Stimulated activated CD8-positive, alpha-beta memory T cell treated with anti-CD3 and anti-CD28 coated beads, Interleukin-12 subunit alpha, Interleukin-12 subunit beta, amount 100 ng/mL, for 4 hours (primary cell): ENCODE measurements at regions not wholly inside any gene's neighbourhood (a gene's known extent, or its start where the extent isn't known, plus 50 kb on each side); places are given as distances from the start of the nearest gene placed in this dataset.

Experiments used
- DNase-seq: peaks from one replicate; pipeline ENCODE4 v3.0.0-alpha.2; 2020; ENCODE audit warnings: low read depth

DNA sequence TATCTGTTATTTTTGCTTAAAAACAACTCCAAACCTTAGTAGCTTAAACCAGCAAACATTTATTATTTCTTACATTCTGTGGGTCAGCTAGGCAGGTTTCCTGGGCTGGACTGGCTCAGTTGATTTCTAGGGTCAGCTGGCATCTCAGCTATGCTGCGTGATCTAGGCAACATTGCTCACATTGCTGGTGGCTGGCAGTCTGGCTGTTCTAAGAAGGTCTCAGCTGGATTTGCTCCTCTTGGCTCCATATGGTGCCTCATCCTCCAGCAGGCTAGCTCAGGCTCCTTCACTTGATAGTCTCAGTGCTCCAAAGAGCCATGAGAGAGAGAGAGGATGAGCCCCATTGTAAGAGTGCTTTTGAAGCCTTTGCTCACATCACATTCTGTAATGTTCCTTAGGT, 470.6 kb upstream of the CDH5 start:
- DNase-seq: no peak

DNA sequence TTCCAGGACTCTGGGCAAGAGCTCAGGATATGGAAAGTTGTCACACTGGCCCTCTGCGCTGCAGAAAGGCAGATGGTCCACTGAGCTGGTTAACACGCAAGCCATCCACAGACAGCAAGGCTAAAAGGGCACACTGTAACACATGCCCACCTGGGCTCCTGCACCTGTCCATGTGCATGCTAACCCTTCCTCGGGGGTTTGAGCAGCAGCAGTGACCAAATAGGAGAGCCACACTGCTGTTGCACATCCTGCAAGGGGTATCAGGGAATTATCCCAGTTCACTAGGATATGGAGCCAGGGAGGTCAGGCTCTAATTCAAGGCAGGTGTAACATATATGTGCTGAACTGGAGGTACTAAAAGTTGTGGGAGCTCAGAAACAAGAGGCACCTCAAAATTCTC, 471.0 kb upstream of the CDH5 start:
- no peak for DNase-seq

DNA sequence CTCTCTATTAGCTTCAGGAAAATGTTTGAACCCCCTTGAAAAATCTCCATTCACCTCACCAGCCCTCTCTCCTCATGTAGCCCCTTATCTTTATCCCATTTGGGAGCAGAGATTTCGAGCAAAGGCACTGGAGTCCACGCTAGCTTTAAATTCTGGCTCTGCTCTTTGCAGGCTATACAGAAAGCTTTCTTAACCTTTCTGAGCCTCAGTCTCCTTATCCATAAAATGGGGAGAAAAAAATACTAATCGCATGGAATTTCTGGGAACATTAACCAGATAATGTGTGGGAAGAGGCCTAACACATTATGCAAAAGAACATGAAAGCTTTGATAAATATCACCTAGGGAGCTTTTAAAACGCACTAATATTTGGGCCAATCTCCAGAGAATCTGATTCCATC, 476.3 kb upstream of the CDH5 start:
- DNase-seq: no peak

DNA sequence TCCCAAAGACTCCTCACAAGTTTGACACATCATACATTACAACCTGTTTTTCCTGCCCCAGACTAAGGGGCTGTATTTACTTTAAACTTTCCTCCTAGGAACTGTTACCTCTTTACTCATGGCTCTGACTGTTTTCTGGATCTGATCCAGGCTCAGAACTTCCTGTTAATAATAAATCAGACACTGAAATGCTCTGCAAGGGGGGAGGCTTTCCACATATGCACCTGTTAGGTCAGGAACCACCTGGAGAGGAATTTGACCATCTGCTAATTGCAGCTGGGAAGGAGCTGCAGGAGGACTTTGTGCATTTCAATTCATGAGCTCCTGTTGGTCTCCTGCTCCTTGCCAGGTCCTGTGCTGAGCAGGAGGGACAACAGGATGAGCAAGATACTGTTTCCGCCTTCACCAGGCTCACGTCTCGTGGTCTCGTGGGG, 476.9 kb upstream of the CDH5 start:
- DNase-seq: no peak

DNA sequence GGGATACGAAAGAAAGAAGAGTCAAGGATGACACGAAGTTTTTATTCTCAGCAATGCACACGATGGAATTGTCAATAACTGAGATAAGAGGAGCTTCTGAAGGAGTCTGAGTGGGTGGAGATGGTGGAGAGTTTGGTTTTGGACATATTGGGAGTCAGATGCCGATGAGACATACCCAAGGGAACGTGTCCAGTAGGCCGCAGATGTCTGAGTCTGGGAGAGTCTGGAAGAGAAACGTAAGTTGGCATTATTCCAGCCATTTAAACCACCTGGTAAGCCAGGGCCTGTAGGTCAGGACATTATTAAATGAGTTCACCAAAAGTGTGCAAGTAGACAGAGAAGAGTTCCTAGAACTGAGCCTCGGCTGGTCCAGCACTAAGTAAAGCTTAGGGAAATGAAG, 478.3 kb upstream of the CDH5 start:
- no peak for DNase-seq

DNA sequence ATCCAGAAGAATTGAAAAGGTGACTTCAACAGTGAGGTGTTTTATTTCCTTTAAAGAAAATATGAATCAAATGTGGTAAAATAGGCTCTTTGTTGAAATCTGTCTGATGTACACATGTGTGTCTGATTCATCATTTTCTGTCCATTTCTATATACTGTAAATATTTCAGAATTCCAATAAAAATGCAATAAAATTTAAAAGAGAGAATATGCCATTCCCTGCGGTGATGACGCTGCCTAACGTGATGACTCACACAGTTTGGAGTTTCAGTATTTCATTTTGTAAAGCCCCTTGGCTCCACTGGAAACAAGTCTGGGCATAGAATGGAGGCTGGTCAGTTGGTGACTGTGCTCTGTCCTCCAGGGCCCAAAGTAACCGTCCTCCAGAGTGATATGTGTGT, 482.5 kb upstream of the CDH5 start:
- no peak for DNase-seq

DNA sequence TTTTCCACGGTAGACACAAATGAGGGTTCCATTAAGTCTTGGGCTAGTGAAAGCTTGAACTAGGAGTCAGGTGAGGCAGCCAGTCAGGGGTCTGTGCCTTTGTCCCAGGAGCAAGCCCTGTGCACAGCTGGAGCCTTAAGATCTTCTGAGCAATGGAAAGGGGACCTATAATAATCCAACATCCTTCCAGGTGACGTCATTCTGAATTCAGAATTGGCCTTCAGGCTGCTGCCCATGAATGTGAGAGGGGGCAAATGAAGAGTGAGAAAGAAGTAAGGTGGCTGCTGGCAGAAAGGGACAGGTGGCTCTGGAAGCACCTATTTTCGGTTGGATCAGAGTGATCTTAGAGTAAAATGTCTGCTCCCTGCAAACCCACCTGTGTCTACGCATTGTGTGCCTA, 488.1 kb upstream of the CDH5 start:
- no peak for DNase-seq

DNA sequence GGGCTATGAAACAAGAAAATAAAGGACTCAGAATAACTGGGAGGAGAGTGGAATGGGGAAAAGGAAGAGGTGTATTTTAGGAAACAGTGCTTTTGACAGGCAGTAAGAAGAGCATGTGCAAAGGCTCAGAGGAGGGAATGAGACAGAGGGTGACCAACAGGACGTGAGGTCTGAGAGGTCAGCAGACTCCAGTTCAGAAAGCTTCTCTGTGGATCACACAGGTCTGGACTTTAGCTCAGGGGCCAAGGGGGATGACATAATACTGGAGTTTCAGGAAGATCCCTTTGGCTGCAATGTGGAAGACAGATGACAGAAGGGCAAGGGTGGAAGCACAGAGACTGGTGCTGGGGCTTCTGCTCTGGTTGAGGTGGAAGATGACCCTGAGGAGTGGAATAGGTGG, 489.9 kb upstream of the CDH5 start:
- no peak for DNase-seq

DNA sequence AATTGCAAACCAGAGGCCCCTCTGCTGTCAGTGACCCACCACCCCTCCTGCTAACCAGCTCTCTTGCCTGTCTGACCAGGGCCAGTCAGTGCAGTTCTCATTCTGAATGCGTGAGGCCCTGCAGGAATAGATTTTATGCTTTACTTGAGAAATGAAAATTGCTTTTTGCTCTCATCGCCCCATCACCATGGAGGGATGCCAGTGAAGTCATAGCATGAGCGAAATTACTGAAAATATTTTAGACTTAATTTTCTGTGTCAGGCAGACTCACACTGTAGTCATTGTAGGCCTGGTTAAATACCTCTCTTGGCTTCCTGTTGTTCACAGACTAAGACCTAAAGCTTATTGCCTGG, 490.5 kb upstream of the CDH5 start:
- no peak for DNase-seq

DNA sequence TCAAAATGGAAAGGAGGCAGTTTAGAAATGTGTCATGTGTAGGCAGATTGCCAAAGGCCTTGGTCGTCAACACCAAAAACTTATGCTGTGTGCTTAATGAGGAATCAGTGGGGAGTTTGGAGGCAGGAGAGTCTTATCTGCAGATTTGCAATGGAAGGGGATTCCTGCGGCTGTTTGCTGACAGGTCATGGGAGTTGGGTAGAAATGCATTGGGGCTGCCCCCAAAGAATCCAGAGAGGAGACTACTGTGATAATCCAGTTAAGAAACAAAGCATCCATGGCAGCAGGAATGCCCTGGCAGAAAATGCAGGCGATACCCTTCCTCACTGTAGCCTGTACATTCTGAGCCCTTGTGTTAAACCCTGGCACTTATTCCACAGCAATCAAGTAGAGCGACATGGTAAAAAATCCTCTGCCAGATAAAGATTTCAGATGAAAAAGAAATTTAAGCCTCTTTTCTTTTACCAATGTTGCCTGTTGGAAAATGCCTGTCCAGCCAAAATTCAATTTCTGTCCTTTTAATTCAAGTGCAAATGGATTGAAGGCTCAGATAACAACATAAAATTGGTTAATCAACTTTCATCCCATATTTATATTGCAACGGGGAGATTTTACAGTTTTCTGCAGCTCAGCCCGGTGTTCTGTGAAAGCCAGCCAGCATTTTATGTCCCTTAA, 491.0 kb upstream of the CDH5 start:
- no peak for DNase-seq

DNA sequence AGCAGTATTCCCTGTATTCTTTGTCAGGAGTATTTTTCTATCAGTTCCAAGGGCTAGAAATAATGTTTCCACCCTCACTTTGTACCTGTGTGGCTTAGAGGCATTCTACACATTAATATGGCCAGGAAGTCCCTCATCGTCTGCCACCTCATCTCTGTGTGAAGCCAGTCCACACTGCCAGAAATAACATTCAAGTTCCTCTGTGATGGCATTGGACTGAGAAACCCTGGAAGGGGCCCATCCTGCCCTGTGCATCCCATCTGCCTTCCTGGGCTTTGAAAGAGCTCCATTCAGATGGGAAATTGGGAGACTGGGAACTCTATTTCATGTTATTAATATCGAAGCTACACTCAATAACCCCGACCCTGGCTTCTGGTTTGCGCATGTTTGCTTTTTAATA, 497.2 kb upstream of the CDH5 start:
- DNase-seq: no peak

DNA sequence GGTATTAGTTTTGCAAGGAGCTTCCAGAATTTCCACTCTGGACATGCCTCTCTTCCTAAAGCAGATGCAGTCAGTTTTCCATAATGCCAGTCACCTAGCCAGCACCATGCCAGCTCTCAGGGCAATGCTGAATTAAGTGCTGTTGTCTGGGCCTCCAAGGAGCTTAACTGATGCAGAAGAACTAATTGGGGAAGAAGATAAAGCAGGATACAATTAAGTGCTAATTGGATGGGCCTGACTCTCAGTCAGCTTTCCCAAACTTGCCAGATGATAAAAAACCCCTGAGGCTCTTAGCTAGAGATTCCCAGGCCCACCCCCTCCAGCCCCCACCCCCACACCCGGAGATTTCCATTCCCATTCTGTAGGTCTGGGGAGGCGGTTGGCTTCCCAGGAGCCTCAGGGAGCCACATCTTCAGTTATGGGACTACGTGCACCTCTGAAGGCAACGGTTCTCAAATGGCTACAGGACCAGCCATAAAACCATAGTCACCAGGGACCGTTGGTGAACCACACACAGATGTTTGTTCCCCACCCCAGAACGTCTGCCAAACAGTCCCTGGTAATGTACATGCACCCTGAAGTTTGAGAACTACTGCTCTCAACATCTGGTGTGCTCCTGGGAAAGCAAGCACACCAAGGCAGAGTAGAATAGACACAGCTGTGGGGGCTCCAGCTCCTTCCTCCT, 499.1 kb upstream of the CDH5 start:
- DNase-seq: no peak

DNA sequence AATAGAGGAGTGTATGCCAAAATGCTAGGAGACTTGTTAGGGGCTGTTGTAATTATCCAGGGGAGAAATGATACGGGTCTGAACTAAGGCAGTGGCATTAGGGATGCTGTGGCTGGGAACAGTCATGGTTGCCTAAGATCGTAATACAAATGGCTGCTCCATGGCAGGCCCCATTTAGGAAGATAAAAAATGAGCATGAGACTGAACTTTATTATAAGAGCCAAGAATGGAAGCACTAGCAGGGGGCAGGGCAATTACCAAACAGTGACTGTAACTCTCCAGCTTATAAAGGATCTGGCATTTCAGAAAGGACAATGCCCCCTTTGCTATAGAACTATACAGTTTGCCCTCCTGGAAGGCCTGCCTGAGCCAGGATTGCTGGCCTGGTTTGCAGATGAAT, 503.3 kb upstream of the CDH5 start:
- no peak for DNase-seq

DNA sequence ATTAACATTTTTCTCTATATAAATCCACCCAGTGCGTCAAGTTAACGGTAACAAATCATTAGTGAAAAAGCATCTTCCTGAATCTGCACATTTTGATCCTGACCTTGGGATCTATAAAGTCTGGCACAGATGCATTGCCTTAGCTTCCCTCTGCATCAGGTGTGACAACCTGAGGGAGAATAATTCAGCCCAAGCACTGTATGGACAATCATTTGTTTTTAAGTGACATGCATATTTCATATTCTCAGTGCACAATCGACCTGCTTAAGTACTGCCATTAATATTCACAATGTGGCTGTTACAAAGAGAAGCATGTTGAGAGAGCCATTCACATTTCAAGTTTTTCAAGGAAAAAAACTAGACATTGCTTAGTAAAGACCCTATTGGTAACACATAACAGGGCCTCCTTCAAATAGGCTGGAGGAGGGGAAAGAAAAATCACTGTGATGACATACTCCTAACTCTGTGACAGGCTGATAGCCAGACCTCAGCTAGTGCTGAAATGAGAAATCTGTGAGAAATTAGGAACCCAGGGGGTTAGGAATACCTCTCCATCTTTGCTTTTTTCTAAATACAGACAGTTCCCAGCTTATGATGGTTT, 505.3 kb upstream of the CDH5 start:
- no peak for DNase-seq

DNA sequence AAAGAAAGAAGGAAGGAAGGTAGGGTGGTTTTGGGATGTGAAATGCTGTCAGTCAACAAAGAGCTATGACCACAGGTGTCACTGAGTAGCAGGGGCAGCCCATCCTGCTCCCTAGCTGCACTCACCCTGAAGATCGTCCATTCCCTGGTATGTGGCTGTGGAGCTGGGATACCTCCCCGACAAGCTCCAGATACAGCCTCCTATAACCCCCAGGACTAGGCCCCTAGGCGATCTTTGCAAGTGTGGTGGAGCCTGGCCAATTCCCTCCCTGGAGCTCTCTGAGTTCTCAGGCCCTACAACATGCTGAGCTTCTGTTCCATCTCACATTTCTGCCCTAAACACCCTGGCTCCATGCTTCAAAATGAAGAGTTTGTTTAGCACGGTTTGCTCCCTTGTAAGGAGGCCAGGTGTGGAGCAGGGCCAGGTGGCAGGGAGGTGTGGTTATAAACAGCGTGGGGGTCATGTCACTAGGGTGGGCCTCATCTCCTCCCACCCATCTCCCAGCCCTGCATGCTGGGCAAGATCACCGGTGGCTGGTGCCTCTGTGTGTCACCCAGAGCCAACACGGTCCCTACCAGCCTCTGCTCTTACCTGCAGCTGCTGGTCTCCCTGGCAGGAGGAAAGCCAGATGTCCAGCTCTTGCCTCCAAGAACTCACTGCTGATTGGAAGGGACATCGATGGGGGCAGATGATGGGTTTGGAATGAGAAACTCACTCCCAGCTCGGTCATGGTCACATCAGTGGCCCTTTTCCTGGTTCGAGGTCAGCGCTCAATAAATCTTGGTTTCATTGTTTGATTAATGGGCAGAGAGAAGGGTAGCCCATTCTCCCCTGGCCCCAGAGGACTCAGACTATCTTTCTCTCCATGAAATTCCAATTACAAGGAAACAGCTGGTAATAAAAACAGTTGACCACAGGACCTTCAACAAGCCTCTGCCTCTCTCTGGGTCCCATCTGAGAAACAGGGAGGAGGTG, 511.0 kb upstream of the CDH5 start:
- DNase-seq: no peak

DNA sequence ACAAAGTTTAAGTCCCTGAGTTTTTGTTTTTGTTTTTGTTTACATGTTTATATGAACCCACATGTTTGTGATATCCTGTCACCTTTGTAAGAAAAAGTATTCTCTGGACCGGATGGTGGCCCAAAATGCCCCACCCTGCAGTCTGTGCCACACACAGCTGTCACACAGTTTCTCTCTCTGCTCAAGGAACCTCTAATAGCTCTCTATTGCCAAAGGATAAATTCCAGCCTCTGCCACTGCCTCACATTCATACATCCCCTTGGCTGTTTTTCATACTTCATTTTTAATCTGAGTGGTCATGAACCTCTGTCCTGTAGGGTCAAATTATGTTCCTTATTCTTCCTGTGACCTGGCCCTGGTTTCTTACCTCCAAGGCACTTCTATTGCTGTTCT, 520.3 kb upstream of the CDH5 start:
- DNase-seq: no peak

DNA sequence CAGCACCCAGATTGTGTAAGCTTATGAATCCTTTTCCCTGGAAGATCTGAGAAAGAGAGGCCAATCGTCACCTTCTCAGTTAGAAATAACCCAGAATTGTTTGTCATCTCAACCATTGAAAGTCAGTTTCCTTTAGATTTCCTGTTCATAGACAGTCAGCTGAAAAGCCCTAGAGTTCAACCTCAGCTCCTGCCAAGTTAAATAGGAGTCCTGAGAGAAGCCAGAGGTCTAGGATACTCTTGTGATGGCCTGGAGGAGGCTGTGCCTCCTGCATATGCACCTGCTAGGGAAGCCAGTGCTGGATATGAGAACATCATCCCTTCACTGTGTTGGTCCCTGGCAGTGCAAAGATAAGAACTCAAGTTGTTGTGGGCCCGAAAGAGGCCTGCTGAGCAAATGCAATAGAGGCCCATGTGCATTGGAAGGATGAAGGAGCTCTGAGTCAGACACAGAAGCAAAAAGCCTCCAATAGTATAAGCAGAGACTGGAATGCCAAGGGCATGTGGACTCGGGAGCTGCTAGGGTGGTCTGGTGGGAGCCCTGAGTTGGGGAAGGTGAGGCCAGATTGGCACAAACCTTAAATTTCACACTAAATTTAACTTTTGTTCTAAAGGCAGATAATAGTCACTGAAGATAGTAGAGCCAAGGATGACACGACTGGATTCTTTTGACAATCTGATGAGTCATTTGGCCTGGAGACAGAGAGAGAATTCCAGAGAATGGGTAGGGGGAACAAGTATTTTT, 520.9 kb upstream of the CDH5 start:
- no peak for DNase-seq

DNA sequence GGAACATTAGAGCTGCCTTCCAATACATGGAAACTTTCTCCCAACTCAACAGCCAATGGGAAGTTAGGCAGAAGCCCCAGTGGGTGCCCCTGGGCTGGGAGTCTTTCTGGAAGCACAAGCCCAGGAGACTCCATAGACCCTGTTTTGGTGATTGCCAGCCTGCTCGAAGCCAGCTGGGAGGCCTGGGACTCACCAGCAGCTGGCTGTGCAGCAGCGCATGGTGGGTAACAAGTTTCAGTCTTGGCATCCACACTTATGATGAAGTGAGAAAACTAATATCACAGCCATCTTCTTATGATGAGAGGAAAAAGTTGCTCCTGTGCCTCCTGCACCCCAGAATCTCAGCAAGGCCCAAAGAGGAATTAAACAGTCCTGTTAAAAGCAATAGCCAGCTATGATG, 522.5 kb upstream of the CDH5 start:
- DNase-seq: no peak

DNA sequence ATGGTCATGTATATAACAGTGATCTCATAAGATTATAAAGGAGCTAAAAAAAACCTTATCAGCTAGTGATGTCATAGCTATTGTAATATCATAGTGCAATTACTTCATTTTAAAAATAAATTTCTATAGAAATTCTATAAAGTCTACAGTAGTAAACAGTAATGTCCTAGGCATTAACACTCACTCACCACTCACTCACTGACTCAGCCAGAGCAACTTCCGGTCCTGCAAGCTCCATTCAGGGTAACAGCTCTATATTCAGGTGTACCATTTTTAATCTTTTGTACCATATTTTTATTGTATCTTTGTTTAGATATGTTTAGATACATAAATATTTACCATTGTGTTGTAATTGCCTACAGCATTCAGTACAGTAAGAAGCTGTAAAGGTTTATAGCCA, 524.4 kb upstream of the CDH5 start:
- DNase-seq: no peak

DNA sequence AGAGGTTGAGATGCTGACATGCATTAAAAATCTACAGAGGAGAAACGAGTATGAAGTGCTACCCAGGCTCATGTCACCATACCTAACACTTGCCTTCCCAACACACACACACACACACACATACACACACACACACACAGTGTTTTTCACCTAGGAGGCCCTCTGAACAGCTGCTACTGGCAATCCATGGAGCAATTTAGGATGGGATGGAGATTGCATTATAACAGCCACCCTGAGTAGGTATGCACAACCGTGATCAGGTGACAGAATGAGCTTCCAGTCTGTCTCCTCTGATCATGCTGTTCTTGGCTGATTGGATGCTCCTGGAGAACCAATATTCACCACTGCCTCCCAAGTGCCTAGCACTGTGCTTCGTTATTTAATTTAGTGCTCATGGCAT, 528.5 kb upstream of the CDH5 start:
- no peak for DNase-seq

DNA sequence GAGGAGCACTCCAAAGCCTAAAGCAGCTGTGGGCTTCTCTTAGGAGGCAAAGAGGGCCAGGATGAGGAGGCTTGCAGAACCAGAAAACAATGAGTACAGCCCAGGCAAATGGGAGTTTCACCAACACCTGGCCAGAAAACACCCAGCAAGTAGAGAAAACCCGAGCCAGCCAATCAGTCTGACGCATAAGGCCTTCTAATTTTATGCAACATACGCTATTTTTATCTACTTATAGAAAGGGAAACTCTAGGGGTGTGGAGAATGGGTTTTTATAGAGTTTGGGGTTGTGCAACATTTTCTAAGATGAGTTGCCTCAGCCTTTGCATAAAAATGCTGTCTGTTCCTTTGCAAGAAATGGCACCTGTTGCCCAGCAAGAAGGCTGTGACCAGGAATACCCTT, 529.0 kb upstream of the CDH5 start:
- no peak for DNase-seq

DNA sequence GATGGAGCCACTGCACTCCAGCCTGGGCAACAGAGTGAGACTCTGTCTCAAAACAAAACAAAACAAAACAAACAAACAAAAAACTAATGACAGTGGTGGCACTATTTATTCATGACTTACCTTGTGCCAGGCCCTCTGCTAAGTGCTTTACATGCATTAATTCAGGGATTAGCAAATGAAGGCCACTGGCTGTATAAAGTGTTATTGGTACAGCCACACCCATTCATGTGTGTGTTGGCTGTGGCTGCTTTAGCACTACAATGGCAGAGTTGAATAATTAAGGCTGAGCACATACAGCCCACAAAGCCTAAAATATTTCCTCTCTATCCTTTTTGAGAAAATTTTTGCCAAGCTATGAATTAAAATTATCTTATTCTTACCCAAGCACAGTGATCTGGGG, 531.8 kb upstream of the CDH5 start:
- no peak for DNase-seq
